ENCODE measurements at regions not wholly inside any gene's neighbourhood (a gene's known extent, or its start where the extent isn't known, plus 50 kb on each side); places are given as distances from the start of the nearest gene placed in this dataset.
"Not testable (repeated sequence)": the region's sequence is repeated elsewhere in the genome, so short reads cannot be mapped to it uniquely, and the experiment has no call there.

- not testable (repeated sequence) for DNase-seq
Measured at GRCh38 chr12:60801166-60801565, 1205.3 kb downstream of the SLC16A7 start.

- DNase-seq = no peak
Measured at GRCh38 chr12:60803147-60803546, 1207.3 kb downstream of the SLC16A7 start.

DNA sequence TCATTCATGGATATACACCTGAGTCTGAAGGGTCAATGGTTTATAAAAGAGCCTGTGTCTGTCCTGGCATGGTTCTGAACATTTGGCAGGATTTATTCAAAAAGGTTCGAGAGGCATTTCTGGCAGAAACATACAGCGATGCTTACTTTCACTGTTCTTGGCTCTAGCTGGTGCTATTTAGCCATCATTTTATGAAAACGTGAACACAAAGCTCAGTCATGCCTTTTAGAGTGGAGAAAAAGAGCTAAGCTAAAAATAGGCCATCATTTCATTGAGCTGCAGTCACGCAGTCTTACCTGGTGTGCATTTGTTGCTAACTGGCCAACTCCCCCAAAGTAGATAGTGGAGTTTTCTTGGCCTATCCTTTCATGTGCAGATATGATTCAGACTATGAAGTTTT lies 1209.5 kb downstream of the SLC16A7 start:
- DNase-seq = no peak

DNA sequence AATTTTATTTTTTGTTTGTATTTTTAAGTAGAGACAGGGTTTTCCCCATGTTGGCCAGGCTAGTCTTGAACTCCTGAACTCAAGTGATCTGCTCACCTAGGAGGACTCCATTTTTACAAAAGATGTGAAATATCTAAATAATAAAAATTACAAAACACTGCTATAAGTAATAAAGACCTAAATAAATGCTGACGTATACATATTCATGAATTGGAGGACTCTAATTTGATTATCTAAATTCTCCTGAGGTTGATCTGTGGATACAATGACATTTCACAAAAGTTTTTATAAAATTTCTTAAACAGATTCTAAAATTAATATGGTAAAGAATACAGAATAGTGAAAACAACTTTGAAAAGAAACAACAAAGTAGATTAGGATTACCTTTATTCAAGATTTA lies 1224.0 kb downstream of the SLC16A7 start:
- DNase-seq = no peak

- no peak for DNase-seq
Measured at GRCh38 chr12:60822580-60822979, 1226.8 kb downstream of the SLC16A7 start.

GRCh38 chr12:60830381-60830780 lies 1234.6 kb downstream of the SLC16A7 start:
- no peak for DNase-seq

DNA sequence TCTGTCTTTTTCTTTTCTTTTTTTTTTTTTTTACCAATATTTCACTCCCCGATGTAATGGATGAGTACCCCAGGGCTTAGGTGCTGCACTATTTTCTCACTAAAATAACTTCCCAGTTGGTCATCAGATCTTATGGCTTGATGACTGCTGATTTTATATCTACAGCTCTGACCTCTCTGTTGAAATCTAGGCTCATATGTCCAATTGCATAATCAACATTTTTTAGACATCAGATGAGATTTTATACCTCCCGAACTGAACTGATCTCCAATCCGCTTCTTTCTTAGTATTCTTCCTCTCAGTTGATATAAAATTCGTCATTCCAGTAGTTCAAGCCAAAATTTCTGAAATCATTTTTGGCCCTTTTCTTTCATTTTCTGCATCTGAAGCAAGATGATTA lies 1236.5 kb downstream of the SLC16A7 start:
- DNase-seq = no peak

DNA sequence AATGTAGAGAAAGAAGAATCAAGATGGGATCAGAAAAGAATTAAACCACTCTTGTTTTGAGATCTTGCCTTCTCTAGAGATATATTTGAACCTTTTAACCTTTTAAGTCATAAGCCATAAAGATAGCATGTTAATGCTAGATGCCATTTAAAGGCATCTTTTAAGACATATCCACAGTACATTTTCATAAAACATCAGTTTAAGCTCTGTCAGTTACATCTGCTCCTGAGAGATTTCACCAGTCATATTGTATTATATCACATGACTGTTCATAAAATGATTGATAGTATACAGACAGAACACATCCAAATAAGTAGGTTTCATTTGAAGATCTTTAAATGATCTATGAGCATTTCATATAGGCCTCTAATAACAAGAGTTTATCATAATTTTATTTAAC lies 1238.5 kb downstream of the SLC16A7 start:
- DNase-seq = no peak

- DNase-seq = no peak
Measured at GRCh38 chr12:60834806-60835205, 1239.0 kb downstream of the SLC16A7 start.

GRCh38 chr12:60836651-60837050 lies 1240.8 kb downstream of the SLC16A7 start:
- DNase-seq = no peak

DNA sequence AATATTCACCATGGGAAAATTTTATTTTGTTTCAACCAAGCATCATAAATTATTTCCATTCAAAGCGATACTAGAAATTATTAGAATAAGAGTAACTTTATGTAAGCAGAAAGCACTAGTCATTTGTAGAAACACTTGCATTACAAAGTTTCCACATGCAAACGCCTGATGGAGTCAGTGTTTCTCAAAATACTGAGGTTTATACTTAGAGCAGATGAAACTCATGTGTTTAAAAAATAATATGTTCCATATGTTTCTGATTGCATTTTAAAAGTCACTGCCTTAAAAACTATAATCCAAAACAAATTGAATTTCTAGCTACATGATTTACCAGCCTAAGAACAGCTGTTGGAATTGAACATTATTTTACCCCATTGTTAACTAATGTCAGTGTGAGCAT lies 1246.4 kb downstream of the SLC16A7 start:
- DNase-seq = no peak

- no peak for DNase-seq
Measured at GRCh38 chr12:60844101-60844500, 1248.3 kb downstream of the SLC16A7 start.

DNA sequence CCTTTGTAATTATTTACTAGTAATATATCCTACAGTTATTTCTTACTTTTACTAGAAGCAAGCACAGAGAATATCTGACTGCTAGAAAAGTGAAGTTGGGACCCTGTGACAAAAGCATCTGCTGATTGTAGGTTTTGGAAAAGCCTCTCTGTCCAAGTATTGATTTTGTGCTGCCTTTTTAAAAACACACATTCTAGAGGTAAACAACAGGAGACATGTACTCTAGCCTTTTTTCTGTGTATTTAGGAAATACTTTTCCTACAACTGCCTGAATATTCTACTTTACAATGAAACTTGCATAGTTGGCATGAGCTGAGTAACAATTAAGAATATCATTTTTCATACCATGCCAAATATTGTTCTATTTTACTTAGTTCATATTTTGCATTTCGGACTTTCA lies 1249.0 kb downstream of the SLC16A7 start:
- no peak for DNase-seq

- DNase-seq = no peak
Measured at GRCh38 chr12:60845696-60846095, 1249.9 kb downstream of the SLC16A7 start.

GRCh38 chr12:60847281-60847680 lies 1251.5 kb downstream of the SLC16A7 start:
- no peak for DNase-seq

- no peak for DNase-seq
Measured at GRCh38 chr12:60849723-60850122, 1253.9 kb downstream of the SLC16A7 start.

DNA sequence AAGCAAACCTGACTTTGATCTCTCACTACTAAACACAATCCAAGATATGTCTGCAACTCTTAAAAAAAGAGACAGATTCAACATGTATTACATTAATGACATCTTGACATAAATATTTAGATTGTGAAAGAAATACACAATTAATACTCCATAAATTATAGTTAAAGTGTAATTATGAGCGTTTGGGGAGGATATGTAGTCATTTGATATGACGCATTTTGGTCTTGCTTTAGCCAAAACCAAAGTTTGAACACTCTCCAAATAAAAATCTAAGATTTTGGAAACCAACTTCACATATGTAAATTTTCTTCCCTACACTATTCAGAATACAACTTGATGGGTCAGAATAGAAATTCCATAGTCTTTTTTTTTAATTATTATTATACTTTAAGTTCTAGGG lies 1257.6 kb downstream of the SLC16A7 start:
- no peak for DNase-seq

- no peak for DNase-seq
Measured at GRCh38 chr12:60863421-60863820, 1267.6 kb downstream of the SLC16A7 start.

DNA sequence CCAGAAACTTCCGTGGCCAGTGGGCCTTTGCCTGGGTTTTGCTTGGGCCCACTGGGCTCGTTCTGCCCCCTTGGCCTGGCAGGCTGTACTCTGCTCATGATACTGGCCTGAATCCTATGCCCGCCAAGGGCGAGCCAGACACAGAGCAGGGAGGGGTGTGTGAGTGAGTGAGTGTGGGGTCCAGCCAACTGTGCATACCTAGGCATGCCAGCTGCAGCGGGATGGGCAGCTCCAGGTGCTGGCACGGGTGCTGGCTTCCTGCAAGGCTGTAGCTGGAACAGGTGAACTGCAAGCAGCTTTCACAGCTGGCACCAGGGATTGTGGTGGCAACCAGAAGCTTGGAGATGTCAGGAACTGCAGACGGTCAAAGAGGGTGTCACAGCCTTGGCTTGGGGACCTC lies 1276.4 kb downstream of the SLC16A7 start:
- no peak for DNase-seq

- no peak for DNase-seq
Measured at GRCh38 chr12:60872850-60873713, 1277.3 kb downstream of the SLC16A7 start.

DNA sequence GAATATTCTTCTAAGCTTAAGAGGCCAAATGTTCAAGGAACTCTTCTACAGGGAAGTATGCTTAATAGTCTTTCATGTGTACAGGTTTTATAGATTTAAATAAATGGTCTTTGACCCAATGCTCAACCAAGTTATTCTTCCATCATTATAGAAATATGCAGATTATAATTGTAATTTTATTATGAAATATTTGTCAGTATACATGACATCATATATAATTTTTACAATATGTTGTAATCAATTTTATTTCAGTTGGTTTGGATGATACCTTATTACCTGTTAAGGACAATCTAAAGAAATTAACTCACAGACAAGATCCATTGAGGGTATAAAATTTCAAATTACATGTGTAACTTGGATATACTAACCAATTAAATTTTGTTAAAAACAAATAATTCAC lies 1278.3 kb downstream of the SLC16A7 start:
- DNase-seq = no peak

DNA sequence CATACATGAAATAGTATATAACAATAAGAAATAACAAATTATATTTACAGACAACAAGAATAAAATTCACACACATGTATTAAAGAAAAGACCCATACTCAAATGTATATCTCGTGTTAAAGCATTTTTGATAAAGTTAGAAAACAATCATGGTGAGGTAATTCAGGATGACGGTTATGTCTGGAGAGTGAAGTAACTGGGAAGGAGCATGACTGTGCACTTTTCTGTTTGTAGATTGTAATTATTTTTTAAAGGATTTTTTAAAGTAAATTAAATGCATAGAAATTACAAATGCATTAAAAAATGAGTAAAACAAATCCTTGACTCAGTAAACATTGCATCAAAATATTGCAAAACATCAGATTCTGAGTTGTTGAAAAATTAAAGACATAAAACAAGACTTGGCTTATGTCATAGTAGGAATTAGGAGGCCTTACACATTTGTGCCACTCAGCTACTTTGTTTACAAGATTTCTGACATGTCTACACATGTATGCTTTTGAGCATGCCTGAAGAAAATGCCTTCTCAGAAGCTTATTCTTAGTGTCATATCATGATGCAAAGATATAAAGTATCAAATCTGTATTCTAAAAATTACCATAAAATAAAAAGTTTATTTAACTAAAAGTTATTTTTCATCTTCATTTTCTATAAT lies 1325.1 kb downstream of the SLC16A7 start:
- DNase-seq = no peak

- DNase-seq = no peak
Measured at GRCh38 chr12:60921541-60921940, 1325.7 kb downstream of the SLC16A7 start.

- DNase-seq = no peak
Measured at GRCh38 chr12:60926256-60926655, 1330.4 kb downstream of the SLC16A7 start.

DNA sequence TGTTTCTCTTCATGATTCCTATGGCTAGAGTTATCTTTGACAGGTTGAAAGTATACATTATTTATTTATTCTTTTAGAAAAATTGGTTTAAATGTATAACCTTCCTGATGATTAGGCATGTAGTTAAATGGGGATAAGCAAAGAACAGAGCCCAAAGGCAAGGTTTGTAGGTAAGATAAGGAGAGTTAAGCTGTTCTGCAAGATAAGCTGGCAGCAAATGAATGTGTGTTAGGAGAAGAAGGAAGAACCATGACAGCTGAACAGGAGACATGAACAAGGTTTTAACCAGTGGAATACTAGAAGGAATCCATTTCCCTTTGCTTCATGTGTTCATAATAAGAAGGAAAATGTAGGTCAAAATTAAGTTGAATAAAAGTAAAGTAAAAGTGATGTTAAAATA lies 1330.1 kb upstream of the USP15 start:
- no peak for DNase-seq

Data from retina (tissue), 1 donor.